IMR-90 (cell line): ENCODE measurements at regions not wholly inside any gene's neighbourhood (a gene's known extent, or its start where the extent isn't known, plus 50 kb on each side); places are given as distances from the start of the nearest gene placed in this dataset.

Source experiments
- ATAC-seq: fragments of 200-7000 bp; cut with Tn5 transposase; 2 replicates; pipeline ENCODE4 v1.9.1; 2020; ENCODE audit warnings: low read depth, mild to moderate bottlenecking, moderate library complexity
- BruUV-seq: library from RNA; stranded (reverse); fragments of 400-500 nt; replicated peaks from 2 replicates; lab custom pipeline; 2021; lab: Mats Ljungman, UMichigan
- CTCF ChIA-PET: fragments of 300-600 bp; formaldehyde crosslinking; extraction: SDS; loops from one replicate; lab custom pipeline; 2021; ENCODE audit warnings: antibody characterized with exemption; lab: Yijun Ruan, JAX
- POLR2A ChIA-PET: fragments of 300-600 bp; sonication (Branson Sonifier 250); formaldehyde crosslinking; loops from one replicate; lab custom pipeline; 2022; ENCODE audit warnings: antibody characterized with exemption; ENCODE audit not compliant: unreplicated experiment; lab: Charles Lee
- DNase-seq: peaks from one replicate; pipeline ENCODE4 v3.0.0; 2013
- H2AFZ ChIP-seq: replicated peaks from 2 replicates; pipeline ENCODE3; 2013; ENCODE audit warnings: low read length, mild to moderate bottlenecking; ENCODE audit not compliant: poor library complexity
- H2AK5ac ChIP-seq: 2 replicates; pipeline ENCODE4 v1.6.1; 2013; ENCODE audit warnings: low read depth, low read length, inconsistent platforms
- H2AK9ac ChIP-seq: replicated peaks from 2 replicates; pipeline ENCODE3; 2013; ENCODE audit warnings: mild to moderate bottlenecking, low read depth, low read length, moderate library complexity; ENCODE audit not compliant: poor library complexity
- H2BK120ac ChIP-seq: 2 replicates; pipeline ENCODE4 v1.6.1; 2013; ENCODE audit warnings: low read depth, low read length, inconsistent platforms
- H2BK15ac ChIP-seq: 3 replicates; pipeline ENCODE4 v1.6.1; 2013; ENCODE audit warnings: low read depth, low read length, inconsistent platforms
- H2BK20ac ChIP-seq: 2 replicates; pipeline ENCODE4 v1.6.1; 2013; ENCODE audit warnings: low read depth, mild to moderate bottlenecking, inconsistent platforms, low read length, moderate library complexity
- H2BK5ac ChIP-seq: 2 replicates; pipeline ENCODE4 v1.6.1; 2013; ENCODE audit warnings: mild to moderate bottlenecking, low read depth, low read length, inconsistent platforms; ENCODE audit not compliant: poor library complexity, severe bottlenecking
- H3K14ac ChIP-seq: replicated peaks from 2 replicates; pipeline ENCODE4 v1.6.1; 2013; ENCODE audit warnings: low read depth, low read length, inconsistent platforms
- H3K18ac ChIP-seq: 2 replicates; pipeline ENCODE4 v1.6.1; 2013; ENCODE audit warnings: low read depth, low read length, control low read depth
- H3K23ac ChIP-seq: 2 replicates; pipeline ENCODE4 v1.6.1; 2013; ENCODE audit warnings: low read depth, low read length, inconsistent platforms
- H3K27ac ChIP-seq: 2 replicates; pipeline ENCODE4 v1.5.1; 2013; ENCODE audit warnings: mild to moderate bottlenecking, control low read depth, low read length; ENCODE audit not compliant: insufficient read depth
- H3K27me3 ChIP-seq: 2 replicates; pipeline ENCODE4 v1.6.1; 2013; ENCODE audit warnings: low read length; ENCODE audit not compliant: control insufficient read depth, insufficient read depth
- H3K36me3 ChIP-seq: 2 replicates; pipeline ENCODE4 v1.6.1; 2013; ENCODE audit warnings: low read length, mixed read lengths; ENCODE audit not compliant: control insufficient read depth, insufficient read depth
- H3K4ac ChIP-seq: 2 replicates; pipeline ENCODE4 v1.6.1; 2013; ENCODE audit warnings: low read depth, low read length, inconsistent platforms
- H3K4me1 ChIP-seq: 2 replicates; pipeline ENCODE4 v1.6.1; 2013; ENCODE audit warnings: low read length, mixed read lengths; ENCODE audit not compliant: control insufficient read depth, insufficient read depth
- H3K4me2 ChIP-seq: 2 replicates; pipeline ENCODE4 v1.6.1; 2013; ENCODE audit warnings: low read depth, mild to moderate bottlenecking, control low read depth, low read length, moderate library complexity
- H3K4me3 ChIP-seq: 2 replicates; pipeline ENCODE4 v1.5.1; 2013; ENCODE audit warnings: low read depth, mild to moderate bottlenecking, control low read depth, low read length, moderate library complexity; ENCODE audit not compliant: insufficient read depth
- H3K56ac ChIP-seq: 2 replicates; pipeline ENCODE4 v1.6.1; 2013; ENCODE audit warnings: low read length, inconsistent platforms; ENCODE audit not compliant: insufficient read depth; ENCODE audit errors: extremely low read depth
- H3K79me1 ChIP-seq, 2 experiments: 2 replicates each; pipeline ENCODE4 v1.6.1; 2013; ENCODE audit warnings: low read length in 2 of 2, inconsistent platforms in 1 of 2, low read depth in 1 of 2
- H3K9ac ChIP-seq: 2 replicates; pipeline ENCODE4 v1.6.1; 2013; ENCODE audit warnings: low read depth, low read length, control low read depth
- H3K9me1 ChIP-seq: 2 replicates; pipeline ENCODE4 v1.6.1; 2013; ENCODE audit warnings: low read length, inconsistent platforms; ENCODE audit not compliant: insufficient read depth
- H3K9me3 ChIP-seq: 2 replicates; pipeline ENCODE4 v1.6.1; 2013; ENCODE audit warnings: low read length; ENCODE audit not compliant: control insufficient read depth, insufficient read depth
- H4K20me1 ChIP-seq: 2 replicates; pipeline ENCODE4 v1.6.1; 2013; ENCODE audit warnings: low read length, inconsistent platforms; ENCODE audit not compliant: insufficient read depth
- H4K5ac ChIP-seq: 2 replicates; pipeline ENCODE4 v1.6.1; 2013; ENCODE audit warnings: mild to moderate bottlenecking, low read depth, low read length, control low read depth
- H4K8ac ChIP-seq, 2 experiments: 2 replicates each; pipeline ENCODE4 v1.6.1; 2013; ENCODE audit warnings: low read depth in 2 of 2, low read length in 2 of 2, control low read depth in 1 of 2, inconsistent platforms in 1 of 2
- H4K91ac ChIP-seq: 2 replicates; pipeline ENCODE4 v1.6.1; 2013; ENCODE audit warnings: low read depth, low read length, inconsistent platforms; ENCODE audit not compliant: insufficient read depth
- RCOR1 ChIP-seq: IDR thresholded peaks from 2 replicates; pipeline ENCODE4 v1.6.1; 2012; ENCODE audit warnings: mild to moderate bottlenecking, low read length, improper control_type of control experiment; ENCODE audit not compliant: insufficient replicate concordance
- RFX5 ChIP-seq: IDR thresholded peaks from 2 replicates; pipeline ENCODE4 v1.8.0; 2012; ENCODE audit warnings: low read depth, mild to moderate bottlenecking, low read length, moderate library complexity
- WGBS, 2 experiments: methylation state at CpG; one replicate each; pipeline versions ENCODE4 v1.1.5 to v1.1.7; 2013; ENCODE audit warnings: missing lambda C conversion rate in 2 of 2; ENCODE audit not compliant: insufficient read length in 1 of 2; ENCODE audit errors: extremely low coverage in 2 of 2; 5-methylcytosine and 5-hydroxymethylcytosine counted together
- dilution Hi-C: fragments of 300-500 bp; cut with HindIII; formaldehyde crosslinking; loops from one replicate; pipeline ENCODE4 v1.14.3; 2018; ENCODE audit warnings: low sequenced_read_pairs; ENCODE audit not compliant: unreplicated experiment
- in situ Hi-C: fragments of 300-500 bp; cut with MboI; formaldehyde crosslinking; loops from 3 replicates; pipeline ENCODE4 v1.14.3; 2019; ENCODE audit warnings: low sequenced_read_pairs, inconsistent platforms, mixed read lengths
- intact Hi-C: fragments of 100-400 bp; cut with micrococcal nuclease; formaldehyde crosslinking; loops from 2 replicates; pipeline ENCODE4 v1.10.0; 2022
- TF ChIP-seq, protein P1 (sequence below): fragments of 150-350 bp; IDR thresholded peaks from 2 replicates; pipeline ENCODE4 v1.6.1; 2016; ENCODE audit warnings: low read depth, mild to moderate bottlenecking, low read length, moderate library complexity, borderline replicate concordance

DNA sequence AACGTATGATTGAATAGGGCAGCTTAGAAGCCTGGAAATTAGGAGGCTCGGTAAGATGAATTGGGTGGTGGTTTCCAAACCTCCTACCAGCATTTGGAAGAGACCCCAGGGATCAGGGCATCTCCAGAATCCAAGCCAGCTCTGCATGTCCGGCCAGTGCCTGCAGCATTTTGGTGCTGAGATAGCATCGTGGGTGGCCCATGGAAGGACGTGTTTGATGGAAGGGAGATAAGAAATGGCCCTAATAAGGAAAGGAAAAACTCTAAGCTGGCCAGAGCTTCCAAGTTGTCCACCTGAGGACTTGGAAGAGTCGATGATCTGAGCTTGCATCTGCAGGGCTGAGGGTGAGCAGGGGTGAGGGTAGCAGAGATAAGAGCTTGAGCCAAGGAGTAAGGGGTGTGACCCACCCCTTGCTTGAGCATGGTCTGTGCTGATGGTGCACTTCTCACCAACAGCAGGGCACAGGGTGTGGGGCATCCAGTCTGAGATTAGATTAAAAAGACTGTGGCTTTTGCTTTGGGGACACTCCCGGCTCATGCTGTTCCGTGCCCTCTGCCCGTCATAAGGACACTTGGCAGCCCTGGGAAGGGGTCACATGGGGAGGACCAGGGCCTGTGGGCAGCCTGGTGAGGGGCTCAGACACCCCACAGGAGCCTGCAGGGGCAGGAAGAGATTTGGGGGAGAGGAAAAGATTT is 213.2 kb downstream of the ERMARD start:
- Histone ChIP-seq H3K14ac (no peak overlapping the region), H2BK5ac (no peak overlapping the region), H3K4me3 (no peak overlapping the region), H3K4me2 (no peak overlapping the region), H3K4me1 (no peaks in the 10 kb centered on the region), H2BK20ac (no peak overlapping the region), H3K23ac (no peak overlapping the region), H2AFZ (no peak overlapping the region), H4K8ac (no peak overlapping the region), H3K27ac (no peak overlapping the region), H4K91ac (no peak overlapping the region), H2AK9ac (no peak overlapping the region), H2AK5ac (no peak overlapping the region), H3K4ac (no peak overlapping the region), H3K79me1 (no peaks in the 10 kb centered on the region), H2BK120ac (no peak overlapping the region), H3K27me3 (no peaks in the 10 kb centered on the region), H4K20me1 (no peaks in the 10 kb centered on the region), H3K9ac (no peak overlapping the region), H3K56ac (no peak overlapping the region), H3K36me3 (no peaks in the 10 kb centered on the region), H3K18ac (no peak overlapping the region), H2BK15ac (no peak overlapping the region), H3K9me3 (peaks cover 41% of the 10 kb centered on the region), H3K9me1 (no peaks in the 10 kb centered on the region), H4K5ac (no peak overlapping the region)
- POLR2A ChIA-PET = no interaction called here
- intact Hi-C loops (no loop called here), in situ Hi-C loops (no loop called here), dilution Hi-C loops (no loop called here)
- no peak for ATAC-seq
- CTCF ChIA-PET = no interaction called here
- WGBS, 2 experiments = 0% methylated on average over 1 of the region's 9 CpGs; no CpG with 5 or more reads in 1 of the 2 experiments
- DNase-seq = no peak
- BruUV-seq = no TSS peak
- TF ChIP-seq, protein P1, sequence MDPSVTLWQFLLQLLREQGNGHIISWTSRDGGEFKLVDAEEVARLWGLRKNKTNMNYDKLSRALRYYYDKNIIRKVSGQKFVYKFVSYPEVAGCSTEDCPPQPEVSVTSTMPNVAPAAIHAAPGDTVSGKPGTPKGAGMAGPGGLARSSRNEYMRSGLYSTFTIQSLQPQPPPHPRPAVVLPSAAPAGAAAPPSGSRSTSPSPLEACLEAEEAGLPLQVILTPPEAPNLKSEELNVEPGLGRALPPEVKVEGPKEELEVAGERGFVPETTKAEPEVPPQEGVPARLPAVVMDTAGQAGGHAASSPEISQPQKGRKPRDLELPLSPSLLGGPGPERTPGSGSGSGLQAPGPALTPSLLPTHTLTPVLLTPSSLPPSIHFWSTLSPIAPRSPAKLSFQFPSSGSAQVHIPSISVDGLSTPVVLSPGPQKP = no peak
- TF ChIP-seq RFX5 (no peak), RCOR1 (no peak)
